Transverse colon (tissue), 4 donors: ENCODE measurements at regions not wholly inside any gene's neighbourhood (a gene's known extent, or its start where the extent isn't known, plus 50 kb on each side); places are given as distances from the start of the nearest gene placed in this dataset.

ENCODE experiments used
- DNase-seq: peaks from one replicate; pipeline ENCODE4 v3.0.0-alpha.2; 2019
- H3K27ac ChIP-seq, 4 donors: fragments of 200-600 bp; sonication (generic); 2 replicates each; pipeline ENCODE4 v1.5.1; 2016 to 2018; ENCODE audit warnings: inconsistent platforms in 4 of 4
- H3K27me3 ChIP-seq: fragments of 200-600 bp; sonication (generic); 2 replicates; pipeline ENCODE4 v1.5.1; 2017; ENCODE audit warnings: inconsistent platforms
- H3K36me3 ChIP-seq, 4 donors: fragments of 200-600 bp; sonication (generic); 2 replicates each; pipeline ENCODE4 v1.5.1; 2017 to 2019; ENCODE audit warnings: inconsistent platforms in 4 of 4
- H3K4me1 ChIP-seq, 4 donors: fragments of 200-600 bp; sonication (generic); 2 replicates each; pipeline ENCODE4 v1.5.1; 2017 to 2020; ENCODE audit warnings: inconsistent platforms in 4 of 4
- H3K4me3 ChIP-seq, 4 donors: fragments of 200-600 bp; sonication (generic); 1 replicate in 1 of 4; 2 replicates in 3 of 4; pipeline versions ENCODE4 v1.5.1 to v1.6.1; 2017 to 2019; ENCODE audit warnings: inconsistent platforms in 4 of 4
- H3K9me3 ChIP-seq, 2 donors: fragments of 200-600 bp; sonication (generic); 2 replicates each; pipeline ENCODE4 v1.5.1; 2017 to 2019; ENCODE audit warnings: inconsistent platforms in 2 of 2
- CTCF ChIP-seq, 5 experiments: fragments of 200-600 bp in 3 of 5; fragments of 450-650 bp in 2 of 5; sonication (generic) in 3 of 5; IDR thresholded peaks; 1 replicate in 2 of 5; 2 replicates in 3 of 5; pipeline ENCODE4 v1.5.1; 2016 to 2017; ENCODE audit warnings: antibody characterized with exemption in 5 of 5, inconsistent platforms in 3 of 5, mild to moderate bottlenecking in 2 of 5, moderate library complexity in 1 of 5
- EP300 ChIP-seq: sonication (generic); formaldehyde crosslinking; IDR thresholded peaks from one replicate; pipeline ENCODE4 v1.6.1; 2017; ENCODE audit warnings: antibody characterized with exemption, low read depth
- POLR2A ChIP-seq: fragments of 450-650 bp; IDR thresholded peaks from one replicate; pipeline ENCODE4 v1.6.1; 2016; ENCODE audit warnings: antibody characterized with exemption, mild to moderate bottlenecking, moderate library complexity
- POLR2AphosphoS5 ChIP-seq, 3 donors: sonication (generic); formaldehyde crosslinking; IDR thresholded peaks; one replicate each; pipeline ENCODE4 v1.6.1; 2016; ENCODE audit warnings: antibody characterized with exemption in 3 of 3
- WGBS, 2 donors: methylation state at CpG; one replicate each; pipeline ENCODE4 v1.1.5; 2018; ENCODE audit warnings: low coverage in 1 of 2; 5-methylcytosine and 5-hydroxymethylcytosine counted together
- in situ Hi-C, 4 donors: fragments of 200-750 bp; cut with MboI; loops; one replicate each; pipeline versions ENCODE4 v1.15.0 to v1.15.1; 2017; ENCODE audit warnings: low sequenced_read_pairs in 3 of 4, low pct_ligation_motif_present in 1 of 4, low pct_unique_long_range_greater_than_20kb in 1 of 4
- intact Hi-C: fragments of 100-400 bp; cut with DNase I; formaldehyde crosslinking; loops from one replicate; pipeline ENCODE4 v1.15.1; 2023; ENCODE audit warnings: low total_unique reads

GRCh38 chr12:131353826-131354225, 357.1 kb upstream of the SFSWAP start:
- intact Hi-C loops (no loop called here), in situ Hi-C loops (no loop called here)
- WGBS, 2 donors = 48% methylated on average over 6 of the region's 6 CpGs; no CpG with 5 or more reads in 1 of the 2 donors
- DNase-seq = no peak
- peaks cover 4% of the 10 kb centered on the region for H3K27me3 ChIP-seq
- no peaks in the 10 kb centered on the region for H3K9me3 ChIP-seq
- no peaks in the 10 kb centered on the region for H3K4me1 ChIP-seq
- no peak overlapping the region for H3K27ac ChIP-seq
- H3K36me3 ChIP-seq = no peaks in the 10 kb centered on the region
- TF ChIP-seq CTCF (IDR thresholded peaks at IDR 0.05) (no peak), POLR2A (no peak), EP300 (no peak), POLR2AphosphoS5 (IDR thresholded peaks at IDR 0.05) (no peak)
- H3K4me3 ChIP-seq = no peak overlapping the region

- TF ChIP-seq POLR2AphosphoS5 (IDR thresholded peaks at IDR 0.05) (no peak), EP300 (no peak), CTCF (IDR thresholded peaks at IDR 0.05) (no peak), POLR2A (no peak)
- intact Hi-C loops (no loop called here), in situ Hi-C loops (no loop called here)
- 66 to 82% methylated on average over 6 to 29 of the region's 29 CpGs for WGBS, 2 donors
- H3K27me3 ChIP-seq = peaks cover 4% of the 10 kb centered on the region
- no peak overlapping the region for H3K4me3 ChIP-seq
- H3K4me1 ChIP-seq = no peaks in the 10 kb centered on the region
- no peaks in the 10 kb centered on the region for H3K9me3 ChIP-seq
- no peak overlapping the region for H3K27ac ChIP-seq
- H3K36me3 ChIP-seq = no peaks in the 10 kb centered on the region
- DNase-seq = no peak
Observed at GRCh38 chr12:131355361-131356245, 355.3 kb upstream of the SFSWAP start.

GRCh38 chr12:131356485-131357184, 354.3 kb upstream of the SFSWAP start:
- 68 to 70% methylated on average over 17 to 18 of the region's 18 CpGs for WGBS, 2 donors
- Histone ChIP-seq H3K27me3 (no peaks in the 10 kb centered on the region), H3K4me1 (no peaks in the 10 kb centered on the region), H3K36me3 (no peaks in the 10 kb centered on the region), H3K9me3 (no peaks in the 10 kb centered on the region), H3K27ac (no peak overlapping the region), H3K4me3 (no peak overlapping the region)
- in situ Hi-C loops = no loop called here
- no peak for TF ChIP-seq EP300
- TF ChIP-seq CTCF (IDR thresholded peaks at IDR 0.05) = no peak
- intact Hi-C loops = no loop called here
- DNase-seq = no peak

- no peaks in the 10 kb centered on the region for H3K4me1 ChIP-seq
- TF ChIP-seq EP300 (no peak), CTCF (IDR thresholded peaks at IDR 0.05) (no peak), POLR2A (no peak), POLR2AphosphoS5 (IDR thresholded peaks at IDR 0.05) (no peak)
- intact Hi-C loops (no loop called here), in situ Hi-C loops (no loop called here)
- 65 to 80% methylated on average over 1 to 9 of the region's 9 CpGs for WGBS, 2 donors
- DNase-seq = no peak
- H3K4me3 ChIP-seq = no peak overlapping the region
- no peaks in the 10 kb centered on the region for H3K36me3 ChIP-seq
- no peaks in the 10 kb centered on the region for H3K27me3 ChIP-seq
- no peaks in the 10 kb centered on the region for H3K9me3 ChIP-seq
- no peak overlapping the region for H3K27ac ChIP-seq
Observed at GRCh38 chr12:131357185-131357747, 353.6 kb upstream of the SFSWAP start.
